COLO668 (cell line): ENCODE measurements at regions not wholly inside any gene's neighbourhood (a gene's known extent, or its start where the extent isn't known, plus 50 kb on each side); places are given as distances from the start of the nearest gene placed in this dataset.

Experiments used
- DNase-seq: peaks from one replicate; lab custom pipeline; 2025; ENCODE audit not compliant: unreplicated experiment; lab: John Stamatoyannopoulos, UW

GRCh38 chr2:104433657-104434056 lies 420.3 kb upstream of the POU3F3 start:
- no peak for DNase-seq

DNA sequence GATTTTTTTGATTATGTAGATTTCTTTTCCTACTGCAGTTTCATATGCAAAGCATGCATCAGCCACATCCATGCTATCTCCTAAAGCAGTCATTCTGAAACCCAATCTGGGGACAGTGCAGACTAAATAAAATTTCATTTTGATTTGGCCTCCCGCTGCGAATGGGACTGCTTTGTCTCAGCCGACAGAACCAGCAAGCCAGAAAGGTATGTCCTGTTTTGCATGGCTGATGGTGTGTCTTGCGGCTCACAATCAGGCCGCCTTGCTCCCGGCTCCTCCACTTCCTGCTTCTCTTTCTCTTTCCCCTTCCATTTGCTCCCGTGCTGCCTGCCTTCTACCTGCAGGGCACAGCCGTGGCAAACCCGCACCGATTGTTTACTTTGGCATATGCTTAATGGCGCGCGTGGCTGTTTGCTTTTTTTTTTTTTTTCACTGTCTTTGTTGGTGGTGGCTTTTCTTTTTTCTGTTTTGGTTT lies 419.6 kb upstream of the POU3F3 start:
- DNase-seq = peak; percentile 56

- DNase-seq = no peak
These were observed 418.9 kb upstream of the POU3F3 start for GRCh38 chr2:104434966-104435365.

DNA sequence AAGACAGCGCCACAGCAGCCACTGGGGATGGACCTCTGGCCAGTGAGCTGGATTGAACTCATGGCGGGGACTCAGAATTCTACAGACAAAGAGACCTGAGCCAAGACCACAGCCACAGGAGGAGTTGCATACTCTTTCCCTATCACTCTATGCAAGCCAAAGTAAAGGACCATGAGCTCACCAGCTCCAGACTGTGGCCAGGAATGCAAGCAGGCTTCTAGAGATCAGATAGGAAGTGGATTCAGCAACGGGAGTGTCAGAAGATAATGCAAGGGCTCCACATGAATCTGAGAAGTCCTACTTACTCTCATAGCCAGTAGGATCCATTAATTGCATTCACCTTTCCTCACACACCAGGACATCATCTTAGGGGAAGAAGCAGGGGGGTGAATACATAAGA lies 415.4 kb upstream of the POU3F3 start:
- DNase-seq = no peak

DNA sequence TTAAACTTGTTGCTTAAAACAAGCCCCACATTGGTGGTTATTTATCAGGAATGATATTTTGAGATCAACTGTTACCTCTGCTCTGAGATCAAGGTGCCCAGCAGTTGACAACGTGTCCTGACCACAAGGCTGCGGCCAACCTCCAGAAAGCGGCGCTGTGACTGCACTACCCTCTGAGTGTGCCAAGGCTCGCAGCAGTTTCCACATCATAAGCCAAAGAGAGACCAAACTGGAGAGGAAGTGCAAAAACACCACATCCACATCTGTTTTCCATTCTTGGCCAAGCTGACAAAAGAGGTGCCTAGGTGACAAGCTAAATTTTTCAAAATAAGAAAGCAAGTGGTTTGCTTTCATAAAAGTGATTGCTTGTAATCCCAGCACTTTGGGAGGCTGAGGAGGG lies 410.8 kb upstream of the POU3F3 start:
- no peak for DNase-seq

DNA sequence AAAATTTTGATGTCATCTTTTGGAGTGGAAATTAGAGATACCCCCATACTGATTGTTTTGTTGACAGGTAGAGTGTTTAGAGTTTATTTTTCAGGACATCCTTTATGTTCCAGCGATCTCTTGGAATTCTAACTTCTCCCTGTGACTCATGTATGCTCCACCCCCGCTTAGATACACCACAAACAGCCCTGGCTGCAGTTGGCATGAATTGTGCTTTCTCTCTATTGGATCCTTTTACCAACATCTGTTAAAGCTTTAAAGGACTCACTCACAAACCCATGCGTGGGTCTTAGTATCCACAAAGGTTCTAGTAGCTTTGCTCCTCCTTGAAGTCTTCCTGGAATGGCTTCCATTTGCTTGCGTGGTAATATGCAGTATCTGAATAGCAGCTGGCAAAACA lies 409.5 kb upstream of the POU3F3 start:
- DNase-seq = no peak

DNA sequence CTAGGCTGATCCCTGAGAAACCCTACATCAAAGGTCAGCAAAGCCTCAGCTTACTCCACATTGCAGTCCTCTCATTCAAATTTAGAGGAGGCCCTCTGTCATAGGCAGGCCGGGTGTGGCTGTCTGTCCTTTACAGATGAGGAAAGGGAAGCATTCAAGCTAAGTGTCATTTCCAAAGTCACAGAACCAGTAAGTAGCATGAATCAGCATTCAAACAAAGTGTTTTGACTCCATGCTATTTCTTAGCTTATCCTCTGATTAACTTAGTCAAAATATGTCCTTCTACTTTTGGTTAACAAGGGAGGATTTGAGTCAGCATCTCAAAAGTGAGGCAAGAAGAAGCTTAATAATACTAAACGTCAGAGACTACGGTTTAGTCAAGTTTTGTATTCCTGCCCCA lies 409.0 kb upstream of the POU3F3 start:
- no peak for DNase-seq

- DNase-seq = no peak
These were observed 406.0 kb upstream of the POU3F3 start for GRCh38 chr2:104447831-104448434.

- DNase-seq = no peak
These were observed 405.1 kb upstream of the POU3F3 start for GRCh38 chr2:104448661-104449440.

- no peak for DNase-seq
These were observed 401.4 kb upstream of the POU3F3 start for GRCh38 chr2:104452558-104452957.

- DNase-seq = no peak
These were observed 391.2 kb upstream of the POU3F3 start for GRCh38 chr2:104462731-104463130.

DNA sequence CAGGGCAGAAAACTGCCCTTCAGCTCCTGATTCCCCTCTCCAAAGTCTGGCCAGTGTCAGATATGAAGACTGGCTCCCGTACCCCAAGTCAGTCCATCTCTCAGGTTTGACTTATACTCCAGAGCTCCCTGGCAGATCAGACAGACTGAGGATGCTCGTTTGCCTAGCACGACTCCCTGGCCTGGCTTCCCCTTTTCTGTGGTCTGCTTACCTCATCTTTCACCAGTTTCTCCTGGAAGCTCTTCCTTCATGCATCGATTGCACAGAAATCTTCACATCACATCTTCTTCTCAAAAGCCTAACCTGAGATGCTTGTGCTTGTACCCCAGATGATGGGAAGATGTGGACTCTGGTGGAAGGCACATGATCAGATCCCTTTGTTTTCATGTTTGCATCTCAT lies 387.9 kb upstream of the POU3F3 start:
- DNase-seq = no peak

DNA sequence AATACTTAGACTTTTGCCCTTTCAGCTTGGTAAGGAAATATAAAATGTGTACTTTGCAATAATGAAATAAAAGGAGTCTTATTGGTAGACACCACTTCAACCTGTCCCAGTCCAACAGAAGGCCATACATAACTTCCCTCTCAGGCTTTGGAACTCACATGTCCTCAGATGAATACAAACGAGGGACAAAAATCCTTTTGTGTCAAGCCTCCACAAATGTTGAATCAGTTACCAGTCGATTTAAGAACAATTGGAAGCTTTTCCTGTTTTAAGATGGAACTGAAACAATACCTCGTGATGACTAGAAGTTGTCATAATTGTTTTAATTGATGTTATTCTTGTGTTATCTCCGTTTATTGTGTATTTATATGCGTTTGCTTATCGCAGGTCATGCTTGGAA lies 385.1 kb upstream of the POU3F3 start:
- DNase-seq = no peak

GRCh38 chr2:104472076-104472475 lies 381.8 kb upstream of the POU3F3 start:
- DNase-seq = no peak

DNA sequence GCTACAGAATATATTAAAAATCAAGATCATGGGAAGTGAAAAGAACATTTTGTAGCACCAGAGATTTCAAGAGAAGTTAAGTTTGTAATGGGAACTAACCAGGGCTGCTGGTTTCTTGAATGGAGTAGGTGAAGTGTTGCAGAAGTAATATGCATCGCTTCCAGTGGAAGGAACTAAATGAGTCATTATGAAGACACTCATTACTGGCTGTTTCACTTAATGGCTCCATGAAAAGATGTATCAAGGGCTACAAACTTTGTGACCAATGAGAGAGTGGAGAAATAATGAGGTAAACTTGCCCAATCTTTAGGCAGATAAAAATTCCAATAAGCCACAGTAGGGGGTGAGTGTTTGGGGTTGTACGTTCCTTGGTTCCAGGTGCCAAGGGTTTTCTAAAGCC lies 380.4 kb upstream of the POU3F3 start:
- DNase-seq = no peak

- DNase-seq = no peak
These were observed 379.2 kb upstream of the POU3F3 start for GRCh38 chr2:104474716-104475115.

GRCh38 chr2:104476075-104476474 lies 377.8 kb upstream of the POU3F3 start:
- DNase-seq = no peak

- no peak for DNase-seq
These were observed 377.3 kb upstream of the POU3F3 start for GRCh38 chr2:104476563-104476988.

DNA sequence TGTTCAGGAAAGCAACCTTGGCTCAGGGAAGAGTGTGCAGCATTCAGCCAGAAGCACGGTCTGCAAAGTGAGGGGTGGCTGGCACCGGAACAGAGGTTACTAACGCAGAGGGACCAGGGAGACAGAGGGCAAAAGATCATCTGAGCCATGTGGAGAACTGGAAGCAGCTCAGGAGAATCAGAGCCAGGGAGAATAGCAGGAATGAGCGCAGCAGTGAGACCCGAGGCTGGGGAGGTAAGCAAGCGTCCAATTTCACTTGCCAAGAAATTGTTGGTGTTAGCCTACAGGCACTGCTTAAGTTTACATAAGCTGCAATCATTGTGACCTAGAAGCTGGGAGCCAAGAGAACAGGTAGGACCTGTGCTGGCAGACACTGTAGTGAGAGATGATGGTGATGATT lies 372.6 kb upstream of the POU3F3 start:
- no peak for DNase-seq

- no peak for DNase-seq
These were observed 366.5 kb upstream of the POU3F3 start for GRCh38 chr2:104487366-104487765.

GRCh38 chr2:104493698-104494097 lies 360.2 kb upstream of the POU3F3 start:
- no peak for DNase-seq

DNA sequence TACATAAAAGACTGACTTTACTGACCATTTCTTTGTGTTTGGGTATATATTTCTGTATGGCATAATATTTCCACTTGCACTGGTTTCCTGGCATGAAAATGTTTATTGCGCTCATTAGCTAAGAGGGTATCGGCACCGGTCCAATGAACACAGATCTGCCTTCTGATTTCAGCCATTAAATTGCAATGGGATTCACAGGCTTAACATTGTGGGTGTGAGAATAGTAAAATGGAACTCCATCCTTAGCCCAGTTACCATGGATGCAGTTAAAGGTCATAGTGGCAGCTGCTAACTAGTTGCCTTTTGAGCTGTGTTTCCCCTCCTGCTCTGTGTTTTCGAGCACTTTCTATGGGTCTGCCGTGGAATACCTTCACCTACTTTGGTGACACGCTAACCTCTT lies 352.6 kb upstream of the POU3F3 start:
- DNase-seq = no peak

- no peak for DNase-seq
These were observed 352.0 kb upstream of the POU3F3 start for GRCh38 chr2:104501929-104502328.
